OCI-LY1 (cell line): ENCODE measurements at regions not wholly inside any gene's neighbourhood (a gene's known extent, or its start where the extent isn't known, plus 50 kb on each side); places are given as distances from the start of the nearest gene placed in this dataset.

Source experiments
- CTCF ChIP-seq: fragments of 200-600 bp; sonication (generic), shearing (Covaris generic); IDR thresholded peaks from 2 replicates; pipeline ENCODE4 v1.5.1; 2017; ENCODE audit warnings: mild to moderate bottlenecking, antibody characterized with exemption, low read length, moderate library complexity, mixed read lengths
- EZH2 ChIP-seq: fragments of 200-600 bp; sonication (generic), shearing (Covaris generic); IDR thresholded peaks from 2 replicates; pipeline ENCODE4 v1.8.0; 2017; ENCODE audit warnings: borderline replicate concordance, mixed run types, mild to moderate bottlenecking, antibody characterized with exemption, low read length, moderate library complexity, mixed read lengths

DNA sequence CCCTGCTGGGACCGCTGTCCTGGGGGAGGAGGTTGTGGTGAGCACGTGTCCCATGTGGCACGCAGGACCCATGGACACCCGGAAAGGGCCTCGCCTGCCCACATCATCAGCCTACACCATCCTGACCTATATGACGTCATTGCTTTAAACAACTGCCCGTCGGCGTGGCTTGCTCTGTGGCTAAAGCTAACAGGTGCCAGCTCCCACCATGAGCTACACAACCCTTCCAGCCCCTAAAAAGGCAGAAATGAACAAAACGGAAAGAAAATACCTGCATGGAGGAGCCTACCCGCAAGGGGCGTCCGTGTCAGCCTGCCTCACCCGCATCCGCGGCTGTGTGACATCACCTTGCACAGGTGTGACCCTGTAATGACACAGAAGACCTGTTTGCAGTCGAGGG, 481.8 kb downstream of the BRD1 start:
- TF ChIP-seq CTCF (no peak), EZH2 (no peak)
